SU-DHL-6 (cell line): ENCODE measurements at regions not wholly inside any gene's neighbourhood (a gene's known extent, or its start where the extent isn't known, plus 50 kb on each side); places are given as distances from the start of the nearest gene placed in this dataset.

Source experiments
- H2AFZ ChIP-seq: fragments of 200-600 bp; sonication (generic); 2 replicates; pipeline ENCODE4 v1.6.1; 2014; ENCODE audit warnings: low read depth, mild to moderate bottlenecking, moderate library complexity, mixed read lengths, antibody characterized with exemption, low read length; ENCODE audit not compliant: severe bottlenecking
- H3F3A ChIP-seq: fragments of 200-600 bp; shearing (Covaris generic); 2 replicates; pipeline ENCODE4 v1.6.0; 2016; ENCODE audit warnings: antibody characterized with exemption, mild to moderate bottlenecking; ENCODE audit not compliant: insufficient read depth
- H3K27ac ChIP-seq: fragments of 200-600 bp; sonication (generic); 2 replicates; pipeline ENCODE4 v1.5.1; 2016; ENCODE audit warnings: low read depth, mild to moderate bottlenecking, low read length, moderate library complexity, mixed read lengths
- H3K27me3 ChIP-seq: fragments of 200-600 bp; sonication (generic), shearing (Covaris generic); 2 replicates; pipeline ENCODE4 v1.6.0; 2014; ENCODE audit warnings: mild to moderate bottlenecking, low read length
- H3K36me3 ChIP-seq: fragments of 200-600 bp; sonication (generic); 2 replicates; pipeline ENCODE4 v1.6.1; 2014; ENCODE audit warnings: mild to moderate bottlenecking, low read length, mixed read lengths
- H3K4me2 ChIP-seq: fragments of 300-600, 200-600 bp; shearing (Covaris generic), sonication (generic); 2 replicates; pipeline ENCODE4 v1.6.0; 2014; ENCODE audit warnings: low read length, low read depth, mild to moderate bottlenecking; ENCODE audit not compliant: poor library complexity, severe bottlenecking
- H3K4me3 ChIP-seq: fragments of 200-600 bp; sonication (generic); 2 replicates; pipeline ENCODE4 v1.5.1; 2014; ENCODE audit warnings: antibody characterized with exemption, low read length, mild to moderate bottlenecking, mixed read lengths; ENCODE audit not compliant: insufficient read depth, poor library complexity, severe bottlenecking
- H3K79me2 ChIP-seq: fragments of 200-600 bp; sonication (generic); 2 replicates; pipeline ENCODE4 v1.6.1; 2014; ENCODE audit warnings: mild to moderate bottlenecking, low read length, moderate library complexity; ENCODE audit not compliant: insufficient read depth
- H3K9ac ChIP-seq: fragments of 200-600 bp; sonication (generic); 2 replicates; pipeline ENCODE4 v1.7.0; 2014; ENCODE audit warnings: mild to moderate bottlenecking, low read length
- H3K9me2 ChIP-seq: fragments of 200-600 bp; sonication (generic); replicated peaks from 2 replicates; pipeline ENCODE4 v1.6.1; 2014; ENCODE audit warnings: low read length; ENCODE audit not compliant: insufficient read depth
- H3K9me3 ChIP-seq: fragments of 200-600 bp; sonication (generic); 2 replicates; pipeline ENCODE4 v1.6.1; 2014; ENCODE audit warnings: low read length, mixed read lengths; ENCODE audit not compliant: insufficient read depth
- H4K20me1 ChIP-seq: fragments of 200-600 bp; sonication (generic); 2 replicates; pipeline ENCODE4 v1.6.1; 2014; ENCODE audit warnings: low read depth, mild to moderate bottlenecking, antibody characterized with exemption, low read length, moderate library complexity, mixed read lengths
- EZH2phosphoT487 ChIP-seq: fragments of 200-600 bp; sonication (generic), shearing (Covaris generic); conservative IDR thresholded peaks from 2 replicates; pipeline ENCODE4 v1.6.1; 2018; ENCODE audit warnings: mild to moderate bottlenecking, antibody characterized with exemption, low read length, moderate library complexity, mixed read lengths
- TF ChIP-seq, protein P1 (sequence below): fragments of 200-600 bp; sonication (generic); IDR thresholded peaks from one replicate; pipeline ENCODE4 v1.5.1; 2017; ENCODE audit warnings: antibody characterized with exemption, mild to moderate bottlenecking, low read length, moderate library complexity; ENCODE audit not compliant: insufficient read depth, poor library complexity, severe bottlenecking

DNA sequence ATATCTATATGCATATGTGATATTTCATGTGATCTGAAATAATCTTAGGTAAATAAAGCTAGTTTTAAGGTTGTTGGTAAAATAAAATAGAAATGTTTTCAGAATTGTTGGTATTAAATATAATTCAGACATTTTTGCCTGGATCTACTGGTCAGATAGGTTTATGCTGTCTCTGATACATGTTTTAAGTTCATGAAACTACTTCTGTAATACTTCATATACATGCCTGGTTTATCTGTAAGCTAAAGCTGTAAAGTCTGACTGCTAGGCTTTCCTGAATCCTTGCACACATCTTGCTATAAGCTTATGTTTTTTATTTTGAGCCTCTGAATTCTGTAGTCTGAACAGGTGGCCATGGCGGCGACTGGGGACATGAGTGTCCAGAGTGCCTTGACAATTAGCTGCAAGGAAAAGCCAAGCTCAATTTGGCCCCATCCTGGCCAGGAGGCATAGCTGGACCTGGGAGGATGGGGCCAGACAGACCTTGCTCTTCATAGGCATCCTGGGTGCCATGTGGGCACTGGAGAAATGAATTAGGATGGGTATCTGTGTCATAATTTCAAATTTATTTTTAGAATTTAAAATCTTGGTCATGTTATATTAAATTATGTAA lies 241.0 kb upstream of the UBASH3B start:
- Histone ChIP-seq H3K27ac (no peak overlapping the region), H3K36me3 (no peaks in the 10 kb centered on the region), H3K9ac (no peak overlapping the region), H3K79me2 (no peaks in the 10 kb centered on the region), H2AFZ (no peak overlapping the region), H3K9me2 (no peaks in the 10 kb centered on the region), H4K20me1 (no peaks in the 10 kb centered on the region), H3K27me3 (no peaks in the 10 kb centered on the region), H3K4me3 (no peak overlapping the region), H3F3A (no peaks in the 10 kb centered on the region), H3K4me2 (no peak overlapping the region), H3K9me3 (peaks cover 4% of the 10 kb centered on the region; the same call in 1 of the 2 replicates)
- TF ChIP-seq EZH2phosphoT487, result no peak
- TF ChIP-seq, protein P1, sequence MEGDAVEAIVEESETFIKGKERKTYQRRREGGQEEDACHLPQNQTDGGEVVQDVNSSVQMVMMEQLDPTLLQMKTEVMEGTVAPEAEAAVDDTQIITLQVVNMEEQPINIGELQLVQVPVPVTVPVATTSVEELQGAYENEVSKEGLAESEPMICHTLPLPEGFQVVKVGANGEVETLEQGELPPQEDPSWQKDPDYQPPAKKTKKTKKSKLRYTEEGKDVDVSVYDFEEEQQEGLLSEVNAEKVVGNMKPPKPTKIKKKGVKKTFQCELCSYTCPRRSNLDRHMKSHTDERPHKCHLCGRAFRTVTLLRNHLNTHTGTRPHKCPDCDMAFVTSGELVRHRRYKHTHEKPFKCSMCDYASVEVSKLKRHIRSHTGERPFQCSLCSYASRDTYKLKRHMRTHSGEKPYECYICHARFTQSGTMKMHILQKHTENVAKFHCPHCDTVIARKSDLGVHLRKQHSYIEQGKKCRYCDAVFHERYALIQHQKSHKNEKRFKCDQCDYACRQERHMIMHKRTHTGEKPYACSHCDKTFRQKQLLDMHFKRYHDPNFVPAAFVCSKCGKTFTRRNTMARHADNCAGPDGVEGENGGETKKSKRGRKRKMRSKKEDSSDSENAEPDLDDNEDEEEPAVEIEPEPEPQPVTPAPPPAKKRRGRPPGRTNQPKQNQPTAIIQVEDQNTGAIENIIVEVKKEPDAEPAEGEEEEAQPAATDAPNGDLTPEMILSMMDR, result no peak

DNA sequence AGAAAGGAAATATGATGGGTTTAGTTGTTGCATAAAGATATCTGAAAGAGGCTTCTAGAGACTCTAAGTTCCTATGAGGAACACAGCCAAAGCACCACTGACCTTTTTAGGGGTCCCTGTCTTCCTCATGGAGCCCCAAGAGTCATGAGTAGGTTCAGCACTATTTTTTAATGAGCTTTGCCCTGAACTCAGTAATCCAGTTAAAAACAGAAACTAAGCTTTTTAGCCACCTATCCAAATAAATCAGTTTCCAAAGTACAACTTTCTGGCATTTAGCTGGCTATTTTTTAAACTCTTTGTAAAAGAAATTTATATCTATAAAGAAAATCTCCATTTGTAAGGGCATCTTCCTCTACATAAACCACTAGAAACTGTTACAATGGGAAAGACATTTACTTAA lies 241.8 kb upstream of the UBASH3B start:
- Histone ChIP-seq H3K27me3 (no peaks in the 10 kb centered on the region), H3K9me2 (no peaks in the 10 kb centered on the region), H3K4me2 (no peak overlapping the region), H4K20me1 (no peaks in the 10 kb centered on the region), H2AFZ (no peak overlapping the region), H3K9me3 (peaks cover 4% of the 10 kb centered on the region; the same call in 1 of the 2 replicates), H3K9ac (no peak overlapping the region), H3F3A (no peaks in the 10 kb centered on the region), H3K36me3 (no peaks in the 10 kb centered on the region), H3K4me3 (no peak overlapping the region), H3K27ac (no peak overlapping the region), H3K79me2 (no peaks in the 10 kb centered on the region)
- TF ChIP-seq, protein P1, result no peak
- no peak for TF ChIP-seq EZH2phosphoT487

DNA sequence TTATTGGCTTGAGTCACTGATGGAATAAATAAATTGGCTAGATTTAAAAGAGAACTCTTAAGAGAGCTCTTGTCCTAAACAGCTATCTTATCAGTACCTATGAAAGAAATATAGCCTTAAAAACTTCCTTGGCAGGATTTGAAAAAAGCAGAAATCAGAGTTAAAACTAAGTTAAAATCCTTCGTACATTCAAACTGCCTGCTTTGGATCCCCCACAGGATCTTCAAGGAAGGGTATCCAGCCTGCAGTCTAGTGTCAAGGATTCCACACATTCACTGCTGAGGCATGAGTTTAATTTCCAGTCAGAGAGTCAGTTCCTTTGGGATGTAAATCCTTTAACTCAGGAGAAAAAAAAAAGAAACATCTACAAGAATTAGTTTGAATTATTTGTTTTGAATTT lies 242.9 kb upstream of the UBASH3B start:
- Histone ChIP-seq H3F3A (no peaks in the 10 kb centered on the region), H4K20me1 (no peaks in the 10 kb centered on the region), H3K36me3 (no peaks in the 10 kb centered on the region), H3K27ac (no peak overlapping the region), H3K27me3 (no peaks in the 10 kb centered on the region), H3K9me3 (peaks cover 4% of the 10 kb centered on the region; the same call in 1 of the 2 replicates), H3K9me2 (no peaks in the 10 kb centered on the region), H3K79me2 (no peaks in the 10 kb centered on the region), H2AFZ (no peak overlapping the region), H3K4me2 (no peak overlapping the region), H3K4me3 (no peak overlapping the region), H3K9ac (no peak overlapping the region)
- TF ChIP-seq EZH2phosphoT487, result no peak
- TF ChIP-seq, protein P1, result no peak
